Head of caudate nucleus (tissue), 42 donors: ENCODE measurements at regions not wholly inside any gene's neighbourhood (a gene's known extent, or its start where the extent isn't known, plus 50 kb on each side); places are given as distances from the start of the nearest gene placed in this dataset.

ENCODE experiments used
- DNase-seq, 42 donors: peaks; one replicate each; pipeline versions ENCODE4 v3.0.0 to v3.0.0-alpha.2; 2020 to 2021; ENCODE audit warnings: mixed read lengths in 7 of 42
- intact Hi-C: fragments of 100-400 bp; cut with DNase I; formaldehyde crosslinking; loops from one replicate; pipeline ENCODE4 v1.15.0; 2022

DNA sequence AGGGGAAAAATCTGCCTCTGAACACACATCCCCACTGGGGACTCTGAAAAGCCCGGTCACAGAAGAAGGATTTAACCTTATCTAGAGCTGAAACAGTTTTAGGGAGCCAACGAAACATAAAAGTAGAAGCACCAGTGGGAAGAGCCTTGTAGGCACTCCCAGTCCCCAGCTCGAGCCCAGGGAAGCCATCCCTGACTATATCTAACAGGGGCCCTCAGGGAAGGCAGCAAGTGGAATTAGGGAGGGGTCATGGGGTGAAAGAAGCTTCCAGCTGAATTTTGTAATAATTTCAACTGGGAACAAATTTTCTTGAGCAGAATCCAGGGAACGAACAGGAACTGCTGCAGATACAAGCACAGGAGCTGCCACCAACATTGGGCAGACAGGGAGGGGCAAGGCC is 127.8 kb downstream of the BMP4 start:
- no peak for DNase-seq
- intact Hi-C loops: no loop called here

- intact Hi-C loops: no loop called here
- no peak for DNase-seq
Observed at GRCh38 chr14:53824061-53824460, 132.6 kb downstream of the BMP4 start.

GRCh38 chr14:53814392-53814791 is 142.2 kb downstream of the BMP4 start:
- DNase-seq: no peak
- intact Hi-C loops: no loop called here

DNA sequence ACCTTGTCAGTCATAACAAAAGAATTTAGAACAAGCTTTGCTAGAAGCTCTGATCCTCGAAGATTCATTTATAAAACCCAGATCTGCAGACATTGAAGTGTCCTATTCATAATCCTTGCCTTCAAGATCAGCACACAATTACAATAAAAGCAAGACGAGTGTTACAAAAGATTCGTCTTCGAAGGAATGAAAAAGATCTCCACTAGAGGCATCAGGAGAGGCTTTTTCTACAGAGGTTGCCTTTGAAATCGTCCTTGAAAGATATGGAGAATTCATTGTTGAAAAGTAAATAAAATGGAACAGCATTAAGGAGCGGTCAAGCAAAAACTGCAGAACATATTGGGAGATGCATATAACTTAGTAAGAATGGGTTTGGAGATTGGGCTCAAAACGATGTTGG is 146.4 kb downstream of the BMP4 start:
- no peak for DNase-seq
- intact Hi-C loops: no loop called here

DNA sequence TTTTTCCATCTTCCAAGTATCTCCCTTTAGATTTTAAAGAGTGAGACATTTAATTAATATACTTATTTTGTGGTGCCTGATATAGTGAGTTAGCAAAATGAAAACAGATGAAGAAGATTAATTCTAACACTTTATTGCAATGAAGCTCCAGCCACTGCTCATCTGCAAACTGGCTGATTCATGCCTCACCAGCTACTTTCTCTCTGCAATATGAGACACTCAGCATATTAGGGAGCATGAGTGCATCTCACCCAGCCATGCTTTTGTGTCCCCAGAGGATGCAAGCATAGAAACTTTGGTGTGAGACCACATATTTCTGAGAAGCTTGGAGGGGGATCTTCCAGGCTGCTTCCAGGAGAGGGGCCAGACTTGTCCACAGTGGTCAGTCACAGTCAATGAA is 148.6 kb downstream of the BMP4 start:
- intact Hi-C loops: no loop called here
- DNase-seq: no peak

GRCh38 chr14:53807542-53807941 is 149.1 kb downstream of the BMP4 start:
- intact Hi-C loops: no loop called here
- no peak for DNase-seq

GRCh38 chr14:53807108-53807507 is 149.5 kb downstream of the BMP4 start:
- no peak for DNase-seq
- intact Hi-C loops: no loop called here

GRCh38 chr14:53796734-53797133 is 159.9 kb downstream of the BMP4 start:
- intact Hi-C loops: no loop called here

GRCh38 chr14:53793790-53794505 is 162.7 kb downstream of the BMP4 start:
- intact Hi-C loops: no loop called here
- DNase-seq: peak in 27 of 42 donors; percentile 2 to 55 (median 23)

More at GRCh38 chr14:53796734-53797133, 159.9 kb downstream of the BMP4 start:
- DNase-seq: no peak

- intact Hi-C loops: no loop called here
- no peak for DNase-seq
Observed at GRCh38 chr14:53792909-53793308, 163.7 kb downstream of the BMP4 start.

DNA sequence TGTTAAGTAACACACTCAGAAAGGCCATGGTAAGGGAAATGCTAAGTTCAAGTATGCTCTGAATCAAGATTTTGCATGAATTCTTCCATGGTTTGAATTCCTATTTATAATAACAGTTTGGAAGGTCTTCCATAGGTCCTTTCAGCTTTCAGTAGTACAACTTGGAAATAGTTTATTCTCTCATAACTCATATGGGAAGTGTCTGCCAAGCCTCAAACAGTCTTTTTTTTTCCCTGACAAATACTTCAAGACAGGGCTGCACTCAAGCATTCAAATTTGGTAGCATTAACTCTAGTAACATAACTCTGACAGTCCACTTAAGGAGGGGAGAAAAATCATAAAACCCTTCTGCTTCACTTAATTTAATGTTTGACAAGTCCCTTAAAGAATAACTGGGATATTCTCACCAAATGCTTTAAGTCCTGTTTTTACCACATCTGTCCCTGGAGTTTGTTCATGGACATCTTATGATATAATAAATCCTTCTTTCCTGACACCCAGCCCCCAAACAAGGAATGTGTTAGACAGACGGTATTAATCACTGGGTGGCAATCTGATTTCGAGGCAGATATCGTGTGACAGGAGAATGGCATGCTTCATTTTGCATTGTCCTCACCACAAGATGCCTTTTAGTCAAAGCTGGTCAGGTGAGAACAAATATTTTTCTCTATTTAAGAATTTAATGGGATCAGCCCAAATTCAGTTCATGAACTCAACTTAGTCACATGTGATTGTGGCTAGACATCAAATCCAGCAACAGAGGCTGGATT is 165.7 kb downstream of the BMP4 start:
- intact Hi-C loops: no loop called here

DNA sequence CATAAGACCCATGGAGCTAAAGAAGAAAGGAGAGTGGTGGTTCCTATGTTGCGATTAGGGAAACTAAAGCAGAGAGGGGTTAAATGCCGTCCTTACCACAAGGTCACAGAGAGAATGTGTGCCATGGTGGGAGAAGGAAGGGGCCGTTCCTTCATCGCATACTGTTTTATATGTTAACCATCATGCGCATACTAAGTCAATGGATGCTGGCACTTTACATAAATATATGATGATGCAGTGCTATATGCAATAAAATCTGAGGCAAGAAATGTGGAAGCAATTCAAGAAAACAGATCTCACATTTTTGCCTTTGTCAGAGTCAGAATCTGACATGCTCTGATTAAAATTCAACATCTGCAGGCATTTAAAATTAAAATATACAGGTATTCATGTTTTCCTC is 168.1 kb downstream of the BMP4 start:
- intact Hi-C loops: no loop called here
- DNase-seq: no peak

More for the DNA sequence above, 165.7 kb downstream of the BMP4 start:
- DNase-seq: no peak

GRCh38 chr14:53786045-53786444 is 170.6 kb downstream of the BMP4 start:
- no peak for DNase-seq
- intact Hi-C loops: no loop called here

GRCh38 chr14:53784688-53785087 is 171.9 kb downstream of the BMP4 start:
- intact Hi-C loops: no loop called here
- DNase-seq: no peak

DNA sequence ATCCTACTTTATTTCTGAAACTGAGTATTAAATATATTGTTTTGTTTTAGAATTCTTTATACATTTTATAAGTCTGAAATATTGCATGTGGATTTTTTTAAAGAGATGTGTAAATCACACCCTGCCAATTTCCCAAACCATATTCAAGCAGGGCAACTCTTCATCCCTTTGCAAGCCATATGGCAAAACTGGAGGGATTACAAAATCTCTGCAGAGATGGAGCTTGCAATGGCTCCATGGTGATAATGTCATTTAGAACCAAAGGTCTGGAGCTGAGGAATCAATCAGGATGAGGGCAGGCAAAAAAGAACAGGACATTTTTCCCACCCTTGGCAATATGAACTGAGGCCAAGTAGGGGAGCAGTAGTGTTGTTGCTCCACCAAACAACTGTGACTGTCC is 173.4 kb downstream of the BMP4 start:
- DNase-seq: no peak
- intact Hi-C loops: no loop called here

DNA sequence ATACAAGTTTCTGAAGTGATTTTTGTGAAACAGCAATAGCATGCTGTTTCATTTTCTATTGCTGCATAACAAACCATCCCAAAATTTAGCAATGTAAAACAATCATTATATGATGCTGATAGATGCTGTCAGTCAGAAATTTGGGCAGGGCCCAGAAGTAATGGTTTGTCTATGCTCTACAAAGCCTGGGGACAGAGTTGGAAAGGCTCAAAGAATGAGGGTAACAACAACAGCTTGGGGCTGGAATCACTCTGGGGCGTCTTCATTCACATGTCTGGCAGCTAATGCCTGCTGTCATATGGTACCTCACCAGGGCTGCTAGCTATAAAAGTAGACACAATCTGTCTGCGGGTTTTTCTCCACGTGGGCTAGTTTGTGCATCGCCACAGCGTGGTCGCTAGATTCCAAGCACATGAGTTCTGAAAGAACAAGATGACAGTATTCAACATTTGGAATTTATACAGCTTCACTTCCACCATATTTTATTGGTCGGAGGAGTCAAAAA is 176.5 kb downstream of the BMP4 start:
- intact Hi-C loops: no loop called here
- DNase-seq: no peak

DNA sequence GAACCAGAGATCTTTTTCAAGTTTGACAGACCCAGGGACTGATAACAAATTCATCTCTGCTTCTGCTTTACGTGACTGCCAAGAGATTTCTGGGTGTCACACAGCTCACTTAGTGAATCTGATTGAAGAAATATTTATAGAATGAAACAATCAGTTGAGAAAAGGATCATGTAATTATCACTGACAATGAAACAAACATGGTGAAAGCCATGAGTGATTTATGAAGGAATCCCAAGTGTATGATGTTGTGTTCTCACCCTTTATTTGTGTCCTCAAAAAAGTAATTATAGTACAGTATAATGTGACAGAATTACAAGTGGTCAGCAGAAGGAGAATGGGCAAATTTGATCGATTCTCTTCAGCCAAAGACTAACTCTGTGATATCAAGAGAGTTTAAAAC is 177.3 kb downstream of the BMP4 start:
- DNase-seq: no peak
- intact Hi-C loops: no loop called here

DNA sequence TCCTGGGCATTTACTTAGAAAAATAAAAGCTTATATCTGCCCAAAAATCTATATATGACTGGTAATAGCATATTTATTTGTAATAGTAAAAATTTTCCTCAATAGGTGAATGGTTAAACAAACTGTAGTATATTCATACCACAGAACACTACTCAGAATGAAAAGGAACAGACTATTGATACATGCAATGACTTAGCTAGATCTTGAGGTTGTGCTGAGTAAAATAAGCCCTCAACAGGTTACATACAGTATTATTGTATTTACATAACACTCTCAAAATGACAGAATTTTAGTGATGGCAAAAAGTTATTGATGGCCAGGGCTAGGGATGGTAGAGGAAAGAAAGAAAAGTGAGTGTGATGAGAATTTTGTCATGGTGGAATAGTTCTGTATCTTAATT is 178.4 kb downstream of the BMP4 start:
- no peak for DNase-seq
- intact Hi-C loops: no loop called here

DNA sequence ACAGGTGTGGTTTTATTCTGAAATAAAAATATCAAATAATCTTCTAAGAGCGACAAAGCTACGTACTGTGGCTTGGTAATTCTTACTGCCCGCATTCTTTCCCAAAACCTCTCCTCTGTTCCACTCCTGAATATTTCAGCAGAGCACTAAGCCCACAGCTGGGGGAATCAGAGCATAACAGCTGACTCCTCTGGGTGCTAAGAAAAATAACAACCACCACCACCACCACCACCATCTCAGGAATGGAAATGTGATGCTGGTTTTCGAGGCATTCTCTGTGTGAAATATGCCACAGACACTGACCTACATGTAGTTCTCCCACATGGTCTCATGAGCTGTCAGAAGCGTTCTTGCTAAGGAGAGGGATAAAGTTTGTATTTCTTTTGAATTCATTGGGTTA is 183.7 kb downstream of the BMP4 start:
- no peak for DNase-seq
- intact Hi-C loops: no loop called here

- intact Hi-C loops: no loop called here
- DNase-seq: no peak
Observed at GRCh38 chr14:53767566-53767965, 189.1 kb downstream of the BMP4 start.

- intact Hi-C loops: no loop called here
- DNase-seq: no peak
Observed at GRCh38 chr14:53766601-53767000, 190.0 kb downstream of the BMP4 start.
